Activated CD4-positive, alpha-beta T cell treated with anti-CD3 and anti-CD28 coated beads, Interleukin-2, Interleukin-4, amounts not matched to agents 100 ng/mL and 50 ng/mL, durations not matched to agents 16 hours and 8 hours (primary cell): ENCODE measurements at regions not wholly inside any gene's neighbourhood (a gene's known extent, or its start where the extent isn't known, plus 50 kb on each side); places are given as distances from the start of the nearest gene placed in this dataset.

ENCODE experiments used
- DNase-seq: peaks from one replicate; pipeline ENCODE4 v3.0.0-alpha.2; 2020; ENCODE audit warnings: low spot score

GRCh38 chr2:18378020-18378653, 182.3 kb downstream of the RDH14 start:
- peak; percentile 34 for DNase-seq

GRCh38 chr2:18376936-18377335, 183.5 kb downstream of the RDH14 start:
- no peak for DNase-seq

- DNase-seq = no peak
Observed at GRCh38 chr2:18373664-18374063, 186.8 kb downstream of the RDH14 start.

GRCh38 chr2:18373081-18373480, 187.4 kb downstream of the RDH14 start:
- DNase-seq = no peak

GRCh38 chr2:18372641-18373040, 187.8 kb downstream of the RDH14 start:
- DNase-seq = no peak

- no peak for DNase-seq
Observed at GRCh38 chr2:18369760-18370159, 190.7 kb downstream of the RDH14 start.

GRCh38 chr2:18368008-18368407, 192.4 kb downstream of the RDH14 start:
- DNase-seq = no peak

GRCh38 chr2:18365342-18365741, 195.1 kb downstream of the RDH14 start:
- DNase-seq = no peak

GRCh38 chr2:18363348-18363747, 197.1 kb downstream of the RDH14 start:
- no peak for DNase-seq

- DNase-seq = no peak
Observed at GRCh38 chr2:18362696-18363095, 197.8 kb downstream of the RDH14 start.

GRCh38 chr2:18357537-18357936, 202.9 kb downstream of the RDH14 start:
- DNase-seq = no peak

- DNase-seq = no peak
Observed at GRCh38 chr2:18356676-18357075, 203.8 kb downstream of the RDH14 start.

- no peak for DNase-seq
Observed at GRCh38 chr2:18349421-18349820, 211.0 kb downstream of the RDH14 start.

- DNase-seq = no peak
Observed at GRCh38 chr2:18346874-18347273, 213.6 kb downstream of the RDH14 start.

GRCh38 chr2:18346344-18346743, 214.1 kb downstream of the RDH14 start:
- no peak for DNase-seq

GRCh38 chr2:18345848-18346247, 214.6 kb downstream of the RDH14 start:
- DNase-seq = no peak

GRCh38 chr2:18342901-18343300, 217.6 kb downstream of the RDH14 start:
- DNase-seq = no peak

- DNase-seq = no peak
Observed at GRCh38 chr2:18339326-18339725, 221.1 kb downstream of the RDH14 start.

- no peak for DNase-seq
Observed at GRCh38 chr2:18336975-18337374, 223.5 kb downstream of the RDH14 start.

- no peak for DNase-seq
Observed at GRCh38 chr2:18332477-18332876, 228.0 kb downstream of the RDH14 start.

GRCh38 chr2:18325118-18325517, 235.3 kb downstream of the RDH14 start:
- no peak for DNase-seq

- no peak for DNase-seq
Observed at GRCh38 chr2:18319987-18320386, 240.5 kb downstream of the RDH14 start.

GRCh38 chr2:18317017-18317416, 243.4 kb downstream of the RDH14 start:
- no peak for DNase-seq

- no peak for DNase-seq
Observed at GRCh38 chr2:18312818-18313217, 247.6 kb downstream of the RDH14 start.
